Fibroblast of lung (primary cell): ENCODE measurements at regions not wholly inside any gene's neighbourhood (a gene's known extent, or its start where the extent isn't known, plus 50 kb on each side); places are given as distances from the start of the nearest gene placed in this dataset.

Source experiments
- DNase-seq, 2 donors: peaks; one replicate each; pipeline versions ENCODE4 v3.0.0 to v3.0.0-alpha.2; 2010; ENCODE audit warnings: low read depth in 2 of 2
- H2AFZ ChIP-seq: 2 replicates; pipeline ENCODE4 v1.5.1; 2012; ENCODE audit warnings: low read length, control low read depth, inconsistent platforms
- H3K27ac ChIP-seq: 2 replicates; pipeline ENCODE4 v1.5.1; 2011; ENCODE audit warnings: low read length, control low read depth; ENCODE audit not compliant: insufficient read depth
- H3K27me3 ChIP-seq: 2 replicates; pipeline ENCODE4 v1.5.1; 2011; ENCODE audit warnings: mild to moderate bottlenecking, low read length; ENCODE audit not compliant: control insufficient read depth, insufficient read depth
- H3K36me3 ChIP-seq: 2 replicates; pipeline ENCODE4 v1.5.1; 2011; ENCODE audit warnings: low read length; ENCODE audit not compliant: control insufficient read depth, insufficient read depth
- H3K4me1 ChIP-seq: 2 replicates; pipeline ENCODE4 v1.5.1; 2011; ENCODE audit warnings: low read length; ENCODE audit not compliant: control insufficient read depth, insufficient read depth; ENCODE audit errors: extremely low read depth
- H3K4me2 ChIP-seq: 2 replicates; pipeline ENCODE4 v1.5.1; 2011; ENCODE audit warnings: low read length, control low read depth; ENCODE audit not compliant: insufficient read depth; ENCODE audit errors: extremely low read depth
- H3K4me3 ChIP-seq, 4 experiments: fragments of 200-600 bp in 1 of 4; sonication (generic) in 1 of 4; replicated peaks in 1 of 4; 2 replicates each; pipeline ENCODE4 v1.5.1; 2011 to 2016; ENCODE audit warnings: low read length in 4 of 4, low read depth in 3 of 4, mild to moderate bottlenecking in 3 of 4, control low read depth in 2 of 4, inconsistent platforms in 1 of 4, mixed read lengths in 1 of 4; ENCODE audit not compliant: insufficient read depth in 1 of 4; ENCODE audit errors: control extremely low read depth in 1 of 4
- H3K79me2 ChIP-seq: 2 replicates; pipeline ENCODE4 v1.5.1; 2012; ENCODE audit warnings: mild to moderate bottlenecking, low read length, inconsistent platforms; ENCODE audit not compliant: control insufficient read depth, insufficient read depth
- H3K9ac ChIP-seq: 2 replicates; pipeline ENCODE4 v1.5.1; 2011; ENCODE audit warnings: mild to moderate bottlenecking, low read length, control low read depth; ENCODE audit not compliant: insufficient read depth
- H3K9me3 ChIP-seq: 2 replicates; pipeline ENCODE4 v1.5.1; 2012; ENCODE audit warnings: low read depth, low read length; ENCODE audit not compliant: control insufficient read depth, insufficient read depth
- H4K20me1 ChIP-seq: 2 replicates; pipeline ENCODE4 v1.5.1; 2011; ENCODE audit warnings: low read length; ENCODE audit not compliant: control insufficient read depth, insufficient read depth; ENCODE audit errors: extremely low read depth
- EZH2 ChIP-seq: IDR thresholded peaks from 2 replicates; pipeline ENCODE4 v1.5.1; 2012; ENCODE audit warnings: low read length, control low read depth, mild to moderate bottlenecking; ENCODE audit errors: missing control alignments
- TF ChIP-seq, protein P1 (sequence below), 2 donors: IDR thresholded peaks in 1 of 2; conservative IDR thresholded peaks in 1 of 2; 1 replicate in 1 of 2; 2 replicates in 1 of 2; pipeline ENCODE4 v1.5.1; 2011 to 2012; ENCODE audit warnings: low read length in 2 of 2, control low read depth in 1 of 2, inconsistent platforms in 1 of 2, low read depth in 1 of 2, mild to moderate bottlenecking in 1 of 2

DNA sequence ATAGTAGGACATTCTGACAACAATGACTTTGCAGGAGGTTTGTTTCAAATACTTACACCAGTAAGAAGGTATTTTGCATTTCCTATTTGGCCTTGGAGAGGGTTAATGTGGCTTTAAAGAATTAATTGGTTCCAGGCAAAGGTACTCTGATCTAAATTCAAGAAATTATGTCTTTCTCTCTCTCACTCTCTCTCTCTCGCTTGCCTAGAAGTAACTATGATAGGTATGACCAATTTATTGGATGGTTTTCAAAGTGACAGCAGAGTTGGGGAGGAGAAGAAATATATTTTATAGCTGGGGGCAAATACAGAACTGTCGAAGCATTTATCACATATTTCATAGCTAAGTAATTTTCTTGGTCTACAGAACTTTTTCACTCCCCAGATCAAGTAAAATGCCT, 116.0 kb downstream of the ATP6V1G3 start:
- no peaks in the 10 kb centered on the region for H3K79me2 ChIP-seq
- H3K27me3 ChIP-seq: no peaks in the 10 kb centered on the region
- no peaks in the 10 kb centered on the region for H4K20me1 ChIP-seq
- H3K4me2 ChIP-seq: no peak overlapping the region
- H3K36me3 ChIP-seq: no peaks in the 10 kb centered on the region
- no peak overlapping the region for H3K4me3 ChIP-seq
- H3K9ac ChIP-seq: no peak overlapping the region
- H3K27ac ChIP-seq: no peak overlapping the region
- H3K9me3 ChIP-seq: no peaks in the 10 kb centered on the region
- no peak overlapping the region for H2AFZ ChIP-seq
- TF ChIP-seq EZH2: no peak
- TF ChIP-seq, protein P1, sequence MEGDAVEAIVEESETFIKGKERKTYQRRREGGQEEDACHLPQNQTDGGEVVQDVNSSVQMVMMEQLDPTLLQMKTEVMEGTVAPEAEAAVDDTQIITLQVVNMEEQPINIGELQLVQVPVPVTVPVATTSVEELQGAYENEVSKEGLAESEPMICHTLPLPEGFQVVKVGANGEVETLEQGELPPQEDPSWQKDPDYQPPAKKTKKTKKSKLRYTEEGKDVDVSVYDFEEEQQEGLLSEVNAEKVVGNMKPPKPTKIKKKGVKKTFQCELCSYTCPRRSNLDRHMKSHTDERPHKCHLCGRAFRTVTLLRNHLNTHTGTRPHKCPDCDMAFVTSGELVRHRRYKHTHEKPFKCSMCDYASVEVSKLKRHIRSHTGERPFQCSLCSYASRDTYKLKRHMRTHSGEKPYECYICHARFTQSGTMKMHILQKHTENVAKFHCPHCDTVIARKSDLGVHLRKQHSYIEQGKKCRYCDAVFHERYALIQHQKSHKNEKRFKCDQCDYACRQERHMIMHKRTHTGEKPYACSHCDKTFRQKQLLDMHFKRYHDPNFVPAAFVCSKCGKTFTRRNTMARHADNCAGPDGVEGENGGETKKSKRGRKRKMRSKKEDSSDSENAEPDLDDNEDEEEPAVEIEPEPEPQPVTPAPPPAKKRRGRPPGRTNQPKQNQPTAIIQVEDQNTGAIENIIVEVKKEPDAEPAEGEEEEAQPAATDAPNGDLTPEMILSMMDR (conservative IDR thresholded peaks at IDR 0.05 in 1 of 2, IDR thresholded peaks at IDR 0.05 in 1 of 2; ENCODE audit: low read depth in 1 of 2, low read length in 2 of 2): no peak
- DNase-seq: no peak
- H3K4me1 ChIP-seq: no peaks in the 10 kb centered on the region

DNA sequence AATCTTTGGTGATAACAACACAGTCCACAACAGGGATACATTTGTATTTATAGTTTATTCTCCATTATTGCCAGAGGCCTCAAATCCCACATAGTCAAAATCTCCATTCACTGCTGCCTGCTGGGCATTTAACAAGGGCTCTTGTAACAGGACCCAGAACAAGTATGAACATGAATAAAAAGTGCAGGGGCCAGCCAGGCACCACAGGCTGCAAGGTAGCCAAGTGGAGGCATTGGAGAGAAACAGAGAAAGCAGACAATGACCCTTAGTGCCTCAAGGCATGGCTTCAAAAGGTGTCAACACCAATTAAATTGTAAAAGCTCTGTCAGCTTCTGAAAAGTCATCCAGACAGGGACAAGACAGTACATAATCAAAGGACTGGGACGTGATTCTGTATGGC, 116.8 kb downstream of the ATP6V1G3 start:
- H3K4me1 ChIP-seq: no peaks in the 10 kb centered on the region
- H3K27me3 ChIP-seq: no peaks in the 10 kb centered on the region
- H3K4me2 ChIP-seq: no peak overlapping the region
- no peak overlapping the region for H3K4me3 ChIP-seq
- H3K36me3 ChIP-seq: no peaks in the 10 kb centered on the region
- no peak overlapping the region for H2AFZ ChIP-seq
- no peak overlapping the region for H3K27ac ChIP-seq
- no peak for DNase-seq
- TF ChIP-seq, protein P1 (conservative IDR thresholded peaks at IDR 0.05 in 1 of 2, IDR thresholded peaks at IDR 0.05 in 1 of 2; ENCODE audit: low read depth in 1 of 2, low read length in 2 of 2): no peak
- TF ChIP-seq EZH2: no peak
- H3K79me2 ChIP-seq: no peaks in the 10 kb centered on the region
- no peaks in the 10 kb centered on the region for H4K20me1 ChIP-seq
- no peaks in the 10 kb centered on the region for H3K9me3 ChIP-seq
- no peak overlapping the region for H3K9ac ChIP-seq

DNA sequence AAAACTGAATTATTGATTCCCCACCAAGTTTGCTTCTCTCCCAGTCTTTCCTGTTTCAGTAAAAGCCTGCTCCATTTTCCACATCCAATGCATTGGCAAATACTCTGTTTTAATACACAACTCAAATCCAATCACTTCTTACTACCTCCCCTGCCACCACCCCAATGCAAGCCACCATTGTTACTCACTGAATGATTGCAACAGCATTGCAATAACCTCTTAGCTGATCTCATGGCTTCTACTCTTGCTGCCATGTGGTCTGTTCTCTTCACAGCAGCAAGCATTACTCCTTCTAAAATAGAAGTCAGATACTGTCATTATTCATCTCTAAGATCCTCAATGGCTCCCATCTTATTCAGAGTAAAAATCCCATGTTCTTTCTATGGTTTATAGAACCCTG, 123.4 kb downstream of the ATP6V1G3 start:
- TF ChIP-seq, protein P1 (conservative IDR thresholded peaks at IDR 0.05 in 1 of 2, IDR thresholded peaks at IDR 0.05 in 1 of 2; ENCODE audit: low read depth in 1 of 2, low read length in 2 of 2): no peak
- TF ChIP-seq EZH2: no peak
- H3K79me2 ChIP-seq: no peaks in the 10 kb centered on the region
- H3K4me2 ChIP-seq: no peak overlapping the region
- no peak overlapping the region for H2AFZ ChIP-seq
- DNase-seq: peak in 1 of 2 donors; percentile 11
- no peak overlapping the region for H3K27ac ChIP-seq
- H3K4me3 ChIP-seq: no peak overlapping the region
- peaks cover 2% of the 10 kb centered on the region for H3K27me3 ChIP-seq
- H4K20me1 ChIP-seq: no peaks in the 10 kb centered on the region
- no peak overlapping the region for H3K9ac ChIP-seq
- H3K9me3 ChIP-seq: no peaks in the 10 kb centered on the region
- H3K4me1 ChIP-seq: no peaks in the 10 kb centered on the region
- no peaks in the 10 kb centered on the region for H3K36me3 ChIP-seq
